22Rv1 (cell line): ENCODE measurements at regions not wholly inside any gene's neighbourhood (a gene's known extent, or its start where the extent isn't known, plus 50 kb on each side); places are given as distances from the start of the nearest gene placed in this dataset.

ENCODE experiments used
- ZFX ChIP-seq: fragments of 450-650 bp; IDR thresholded peaks from 2 replicates; pipeline ENCODE4 v1.6.1; 2017; ENCODE audit warnings: antibody characterized with exemption, borderline replicate concordance
- TF ChIP-seq, protein P1 (sequence below): fragments of 450-650 bp; IDR thresholded peaks from 2 replicates; pipeline ENCODE4 v1.5.1; 2017; ENCODE audit warnings: mild to moderate bottlenecking

DNA sequence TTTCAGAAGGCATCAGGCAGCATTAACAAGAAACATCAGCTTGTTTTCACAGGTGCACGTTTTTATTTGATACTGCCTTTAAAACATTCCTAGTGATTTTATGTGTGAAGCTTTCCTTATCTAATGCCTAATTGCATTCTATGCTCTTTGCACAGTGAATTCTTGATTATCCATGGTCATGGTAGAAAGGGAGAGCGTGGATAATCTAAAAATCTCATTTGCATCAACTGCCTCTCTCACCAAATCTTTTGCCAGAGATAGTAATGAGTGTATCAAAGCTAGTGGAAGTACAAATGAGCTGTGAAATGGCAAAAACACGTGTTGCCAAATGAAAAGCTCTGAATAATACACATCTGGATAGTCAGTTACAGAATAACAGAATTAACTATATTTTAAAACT lies 170.5 kb downstream of the NAA11 start:
- TF ChIP-seq, protein P1, sequence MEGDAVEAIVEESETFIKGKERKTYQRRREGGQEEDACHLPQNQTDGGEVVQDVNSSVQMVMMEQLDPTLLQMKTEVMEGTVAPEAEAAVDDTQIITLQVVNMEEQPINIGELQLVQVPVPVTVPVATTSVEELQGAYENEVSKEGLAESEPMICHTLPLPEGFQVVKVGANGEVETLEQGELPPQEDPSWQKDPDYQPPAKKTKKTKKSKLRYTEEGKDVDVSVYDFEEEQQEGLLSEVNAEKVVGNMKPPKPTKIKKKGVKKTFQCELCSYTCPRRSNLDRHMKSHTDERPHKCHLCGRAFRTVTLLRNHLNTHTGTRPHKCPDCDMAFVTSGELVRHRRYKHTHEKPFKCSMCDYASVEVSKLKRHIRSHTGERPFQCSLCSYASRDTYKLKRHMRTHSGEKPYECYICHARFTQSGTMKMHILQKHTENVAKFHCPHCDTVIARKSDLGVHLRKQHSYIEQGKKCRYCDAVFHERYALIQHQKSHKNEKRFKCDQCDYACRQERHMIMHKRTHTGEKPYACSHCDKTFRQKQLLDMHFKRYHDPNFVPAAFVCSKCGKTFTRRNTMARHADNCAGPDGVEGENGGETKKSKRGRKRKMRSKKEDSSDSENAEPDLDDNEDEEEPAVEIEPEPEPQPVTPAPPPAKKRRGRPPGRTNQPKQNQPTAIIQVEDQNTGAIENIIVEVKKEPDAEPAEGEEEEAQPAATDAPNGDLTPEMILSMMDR: no peak
- TF ChIP-seq ZFX: no peak
